MG63 (cell line): ENCODE measurements at regions not wholly inside any gene's neighbourhood (a gene's known extent, or its start where the extent isn't known, plus 50 kb on each side); places are given as distances from the start of the nearest gene placed in this dataset.
"Not testable (repeated sequence)": the region's sequence is repeated elsewhere in the genome, so short reads cannot be mapped to it uniquely, and the experiment has no call there.

ENCODE experiments used
- DNase-seq: peaks from one replicate; pipeline ENCODE4 v3.0.0-alpha.2; 2020
- H3K27me3 ChIP-seq: fragments of 250-450 bp; sonication (Bioruptor Pico); 2 replicates; pipeline ENCODE4 v1.5.1; 2020; ENCODE audit warnings: mild to moderate bottlenecking, moderate library complexity
- H3K36me3 ChIP-seq: fragments of 250-450 bp; sonication (Bioruptor Pico); 2 replicates; pipeline ENCODE4 v1.5.1; 2020; ENCODE audit warnings: mild to moderate bottlenecking, moderate library complexity
- H3K4me3 ChIP-seq: fragments of 250-450 bp; sonication (Bioruptor Pico); 2 replicates; pipeline ENCODE4 v1.5.1; 2020; ENCODE audit warnings: mild to moderate bottlenecking, moderate library complexity
- H3K9me3 ChIP-seq: fragments of 250-450 bp; sonication (Bioruptor Pico); 2 replicates; pipeline ENCODE4 v1.5.1; 2020; ENCODE audit warnings: mild to moderate bottlenecking, moderate library complexity

DNA sequence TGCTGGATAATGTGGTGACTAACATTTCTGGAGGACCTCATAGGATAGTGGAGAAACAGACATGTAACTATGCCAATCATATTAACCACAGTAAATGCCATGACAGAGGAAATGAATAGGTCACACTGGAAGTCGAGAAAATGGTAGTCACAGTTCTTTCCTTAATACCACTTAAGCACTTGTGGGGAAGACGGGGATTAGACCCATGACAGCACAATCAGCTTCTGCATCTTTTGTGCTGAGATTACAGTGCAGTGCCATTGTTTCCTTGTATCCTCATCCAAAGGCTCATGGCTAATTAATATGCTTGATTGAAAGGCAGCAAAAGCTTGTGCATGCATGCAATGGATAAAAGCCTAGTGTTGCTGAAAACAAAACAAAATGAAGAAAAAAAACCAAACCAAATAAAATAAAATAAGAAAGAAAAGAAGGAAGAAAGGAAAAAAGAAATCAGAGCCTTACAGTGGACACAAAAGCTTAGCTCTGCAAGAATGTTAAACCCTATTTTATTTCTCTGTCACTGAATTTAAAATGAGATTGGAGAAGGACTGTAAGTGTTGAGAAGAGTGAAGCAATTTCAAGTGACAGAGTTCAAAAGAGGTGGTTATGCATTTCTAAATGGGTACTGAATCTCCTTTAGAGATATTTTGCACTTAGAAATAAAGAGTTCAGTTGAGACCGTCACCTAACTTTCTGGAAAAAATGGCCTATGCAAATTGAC is 1011.9 kb downstream of the CDH8 start:
- H3K36me3 ChIP-seq = no peaks in the 10 kb centered on the region
- H3K4me3 ChIP-seq = no peak overlapping the region
- no peaks in the 10 kb centered on the region for H3K27me3 ChIP-seq
- no peak for DNase-seq
- no peaks in the 10 kb centered on the region for H3K9me3 ChIP-seq

GRCh38 chr16:61014869-61015268 is 1021.4 kb downstream of the CDH8 start:
- DNase-seq = no peak
- H3K9me3 ChIP-seq = no peaks in the 10 kb centered on the region
- no peaks in the 10 kb centered on the region for H3K27me3 ChIP-seq
- no peak overlapping the region for H3K4me3 ChIP-seq
- no peaks in the 10 kb centered on the region for H3K36me3 ChIP-seq

- Histone ChIP-seq H3K36me3 (no peaks in the 10 kb centered on the region), H3K9me3 (no peaks in the 10 kb centered on the region)
Measured at GRCh38 chr16:61007694-61008093, 1028.5 kb downstream of the CDH8 start.

GRCh38 chr16:61005952-61006351 is 1030.3 kb downstream of the CDH8 start:
- Histone ChIP-seq H3K36me3 (no peaks in the 10 kb centered on the region), H3K9me3 (no peaks in the 10 kb centered on the region), H3K27me3 (no peaks in the 10 kb centered on the region), H3K4me3 (no peak overlapping the region)
- DNase-seq = no peak

More at GRCh38 chr16:61007694-61008093, 1028.5 kb downstream of the CDH8 start:
- no peaks in the 10 kb centered on the region for H3K27me3 ChIP-seq
- DNase-seq = no peak
- no peak overlapping the region for H3K4me3 ChIP-seq

GRCh38 chr16:61002479-61003204 is 1033.6 kb downstream of the CDH8 start:
- Histone ChIP-seq H3K27me3 (no peaks in the 10 kb centered on the region), H3K36me3 (no peaks in the 10 kb centered on the region), H3K9me3 (no peaks in the 10 kb centered on the region), H3K4me3 (no peak overlapping the region)
- no peak for DNase-seq

DNA sequence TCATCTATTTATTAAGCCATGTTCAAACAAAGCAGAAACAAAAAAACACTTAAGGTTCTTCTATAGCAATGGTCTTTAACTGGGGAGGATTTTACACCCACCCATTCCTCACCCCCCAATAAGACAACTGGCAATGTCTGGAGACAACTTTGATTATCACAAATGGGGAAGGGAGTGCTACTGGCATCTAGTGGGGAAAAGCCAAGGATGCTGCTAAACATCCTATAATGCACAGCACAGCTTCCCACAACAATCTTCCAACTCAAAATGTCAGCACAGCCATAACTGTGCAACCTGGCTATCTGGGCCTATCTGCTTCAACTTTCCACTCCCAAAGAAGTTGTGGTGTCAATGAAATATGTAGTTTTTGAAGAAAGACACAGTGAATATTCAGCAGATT is 1044.4 kb downstream of the CDH8 start:
- H3K27me3 ChIP-seq = no peaks in the 10 kb centered on the region
- DNase-seq = no peak
- no peak overlapping the region for H3K4me3 ChIP-seq
- H3K9me3 ChIP-seq = no peaks in the 10 kb centered on the region
- H3K36me3 ChIP-seq = no peaks in the 10 kb centered on the region

DNA sequence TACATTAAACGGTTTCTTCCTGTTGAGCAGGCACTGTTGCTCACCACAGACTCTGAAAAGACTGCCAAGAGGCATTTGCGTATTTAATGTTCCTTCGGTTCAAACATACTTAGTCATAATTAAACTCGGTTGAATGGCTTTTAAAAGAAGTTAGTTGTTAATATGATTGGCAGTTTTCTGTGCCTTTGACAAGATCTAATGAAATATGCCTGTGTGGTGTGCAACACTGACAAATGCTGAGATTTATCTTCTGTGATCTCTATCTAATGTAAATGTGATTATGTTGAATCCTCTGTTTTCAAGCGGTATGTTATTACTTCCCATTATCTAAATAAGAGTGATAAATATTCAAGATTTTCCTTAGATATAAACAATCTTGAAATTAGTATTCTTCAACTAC is 1046.6 kb downstream of the CDH8 start:
- no peak for DNase-seq
- no peak overlapping the region for H3K4me3 ChIP-seq
- no peaks in the 10 kb centered on the region for H3K27me3 ChIP-seq
- H3K36me3 ChIP-seq = no peaks in the 10 kb centered on the region
- H3K9me3 ChIP-seq = no peaks in the 10 kb centered on the region

DNA sequence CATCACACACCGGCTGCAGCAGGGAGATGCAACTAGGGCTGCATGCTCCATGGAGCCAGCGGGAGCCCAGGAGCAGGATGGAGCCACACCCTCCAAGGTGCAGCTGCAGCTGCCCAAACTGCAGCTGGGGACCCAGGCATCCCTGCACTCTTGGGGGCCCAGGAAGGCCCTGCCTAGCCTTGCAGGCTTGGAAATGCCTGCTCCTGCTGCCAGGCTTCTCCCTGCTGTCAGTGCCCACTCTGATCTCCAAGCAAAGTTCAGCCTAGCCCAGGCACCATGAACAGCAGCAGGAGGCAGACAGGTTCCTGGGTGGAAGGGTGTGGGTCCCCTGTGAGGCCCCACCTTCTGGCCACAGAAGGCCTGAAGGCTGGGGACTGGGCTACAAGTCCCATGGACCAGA is 1057.1 kb downstream of the CDH8 start:
- Histone ChIP-seq H3K27me3 (no peaks in the 10 kb centered on the region), H3K9me3 (no peaks in the 10 kb centered on the region), H3K4me3 (no peak overlapping the region), H3K36me3 (no peaks in the 10 kb centered on the region)
- no peak for DNase-seq

GRCh38 chr16:60949800-60950199 is 1086.4 kb downstream of the CDH8 start:
- no peaks in the 10 kb centered on the region for H3K36me3 ChIP-seq
- H3K27me3 ChIP-seq = no peaks in the 10 kb centered on the region
- no peak overlapping the region for H3K4me3 ChIP-seq
- peak; percentile 2 for DNase-seq
- H3K9me3 ChIP-seq = no peaks in the 10 kb centered on the region

DNA sequence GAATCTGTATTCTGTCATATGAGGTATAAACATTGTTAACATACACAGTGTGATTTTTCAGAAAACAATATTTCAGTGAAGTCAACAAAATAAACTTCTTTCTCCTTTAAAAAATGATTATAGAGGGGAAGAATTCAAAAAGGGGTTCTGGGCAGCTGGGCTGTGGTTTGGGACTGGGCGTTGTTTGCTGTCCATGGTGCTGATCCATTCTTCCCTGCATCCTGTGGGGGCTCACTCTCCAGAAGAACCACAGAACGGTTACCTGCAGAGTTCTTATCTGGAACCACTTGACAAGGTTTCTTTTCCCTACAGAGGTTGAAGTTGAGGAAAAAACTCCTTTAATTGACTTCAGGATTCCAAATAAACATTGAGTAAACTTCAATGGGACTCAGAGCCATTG is 1091.0 kb downstream of the CDH8 start:
- peak; percentile 10 for DNase-seq
- H3K9me3 ChIP-seq = no peaks in the 10 kb centered on the region
- H3K36me3 ChIP-seq = no peaks in the 10 kb centered on the region
- no peaks in the 10 kb centered on the region for H3K27me3 ChIP-seq
- no peak overlapping the region for H3K4me3 ChIP-seq

- not testable (repeated sequence) for H3K9me3 ChIP-seq, H3K27me3 ChIP-seq, H3K4me3 ChIP-seq, H3K36me3 ChIP-seq, DNase-seq
Measured at GRCh38 chr16:60936189-60936588, 1100.0 kb downstream of the CDH8 start.

DNA sequence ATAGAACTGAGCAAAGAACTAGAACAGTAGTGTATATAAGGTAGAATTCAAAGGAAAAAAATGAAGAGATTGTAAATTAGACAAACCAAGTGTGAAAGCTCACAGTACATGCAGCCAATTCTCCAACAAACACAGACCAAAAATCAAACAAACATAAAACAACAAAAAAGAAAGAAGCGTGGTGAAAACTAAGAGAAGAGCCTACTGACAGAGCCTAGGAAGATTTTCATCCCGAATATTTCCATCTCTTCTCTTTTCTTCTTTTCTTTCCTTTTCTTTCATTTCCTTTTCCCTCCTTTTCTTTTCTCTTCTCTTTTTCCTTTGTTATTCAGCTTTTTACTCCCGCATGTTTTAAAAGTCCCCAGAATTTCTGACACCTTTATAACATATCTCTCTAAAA is 1103.6 kb downstream of the CDH8 start:
- H3K9me3 ChIP-seq = no peaks in the 10 kb centered on the region
- no peak for DNase-seq
- H3K4me3 ChIP-seq = no peak overlapping the region
- H3K36me3 ChIP-seq = no peaks in the 10 kb centered on the region
- no peaks in the 10 kb centered on the region for H3K27me3 ChIP-seq

GRCh38 chr16:60930291-60930690 is 1105.9 kb downstream of the CDH8 start:
- no peak overlapping the region for H3K4me3 ChIP-seq
- DNase-seq = no peak

DNA sequence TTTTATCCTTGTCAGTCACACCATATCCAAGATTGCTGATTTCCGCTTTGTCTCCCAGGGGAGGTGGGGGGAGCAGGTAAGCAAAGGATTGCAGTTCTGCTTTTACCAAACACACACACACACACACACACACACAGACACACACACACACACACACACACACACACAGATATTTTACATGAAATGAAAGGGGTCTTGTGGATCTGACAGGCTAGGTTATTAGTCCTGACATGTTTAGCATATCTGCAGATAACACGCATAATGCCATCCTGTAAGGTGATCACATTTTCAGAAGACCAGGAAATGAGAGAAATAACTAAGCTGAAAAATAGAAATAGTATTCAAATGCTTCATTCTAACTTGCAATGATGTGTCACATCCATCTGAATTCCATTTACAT is 1113.3 kb downstream of the CDH8 start:
- no peak overlapping the region for H3K4me3 ChIP-seq
- no peak for DNase-seq
- H3K27me3 ChIP-seq = no peaks in the 10 kb centered on the region
- H3K9me3 ChIP-seq = no peaks in the 10 kb centered on the region
- H3K36me3 ChIP-seq = no peaks in the 10 kb centered on the region

More at GRCh38 chr16:60930291-60930690, 1105.9 kb downstream of the CDH8 start:
- Histone ChIP-seq H3K27me3 (no peaks in the 10 kb centered on the region), H3K36me3 (no peaks in the 10 kb centered on the region), H3K9me3 (no peaks in the 10 kb centered on the region)

GRCh38 chr16:60914334-60914733 is 1121.9 kb downstream of the CDH8 start:
- H3K4me3 ChIP-seq = no peak overlapping the region
- H3K9me3 ChIP-seq = no peaks in the 10 kb centered on the region
- H3K36me3 ChIP-seq = no peaks in the 10 kb centered on the region
- H3K27me3 ChIP-seq = no peaks in the 10 kb centered on the region
- DNase-seq = no peak

GRCh38 chr16:60907645-60908044 is 1128.6 kb downstream of the CDH8 start:
- no peaks in the 10 kb centered on the region for H3K9me3 ChIP-seq
- no peak overlapping the region for H3K4me3 ChIP-seq
- H3K27me3 ChIP-seq = no peaks in the 10 kb centered on the region
- H3K36me3 ChIP-seq = no peaks in the 10 kb centered on the region
- no peak for DNase-seq

DNA sequence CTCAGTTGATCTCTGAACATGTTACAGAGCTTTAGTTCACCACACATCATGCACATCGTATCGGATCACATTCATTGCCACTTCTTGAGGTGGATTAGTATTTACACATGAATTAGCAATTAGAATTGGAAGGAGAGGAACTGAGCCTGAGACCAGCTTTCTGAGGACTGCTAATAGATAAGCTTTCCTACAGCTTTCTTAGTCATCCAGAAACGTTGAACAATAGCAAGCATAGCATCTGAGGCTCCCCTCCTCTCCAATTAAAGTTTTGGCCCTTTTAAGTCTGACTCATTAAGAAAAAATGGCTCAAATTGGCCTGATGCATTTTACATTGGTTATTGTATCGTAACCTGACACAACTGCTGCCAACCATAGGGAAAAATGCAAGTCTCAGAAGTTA is 1130.4 kb downstream of the CDH8 start:
- DNase-seq = no peak
- no peak overlapping the region for H3K4me3 ChIP-seq
- H3K27me3 ChIP-seq = no peaks in the 10 kb centered on the region
- no peaks in the 10 kb centered on the region for H3K9me3 ChIP-seq
- no peaks in the 10 kb centered on the region for H3K36me3 ChIP-seq

GRCh38 chr16:60902114-60902513 is 1134.1 kb downstream of the CDH8 start:
- H3K4me3 ChIP-seq = no peak overlapping the region
- no peak for DNase-seq
- no peaks in the 10 kb centered on the region for H3K36me3 ChIP-seq
- no peaks in the 10 kb centered on the region for H3K27me3 ChIP-seq
- H3K9me3 ChIP-seq = no peaks in the 10 kb centered on the region
